22Rv1 (cell line): ENCODE measurements at regions not wholly inside any gene's neighbourhood (a gene's known extent, or its start where the extent isn't known, plus 50 kb on each side); places are given as distances from the start of the nearest gene placed in this dataset.

ENCODE experiments used
- CTCF ChIP-seq: fragments of 450-650 bp; IDR thresholded peaks from 2 replicates; pipeline ENCODE4 v1.5.1; 2017; ENCODE audit warnings: mild to moderate bottlenecking
- ZFX ChIP-seq: fragments of 450-650 bp; IDR thresholded peaks from 2 replicates; pipeline ENCODE4 v1.6.1; 2017; ENCODE audit warnings: antibody characterized with exemption, borderline replicate concordance

DNA sequence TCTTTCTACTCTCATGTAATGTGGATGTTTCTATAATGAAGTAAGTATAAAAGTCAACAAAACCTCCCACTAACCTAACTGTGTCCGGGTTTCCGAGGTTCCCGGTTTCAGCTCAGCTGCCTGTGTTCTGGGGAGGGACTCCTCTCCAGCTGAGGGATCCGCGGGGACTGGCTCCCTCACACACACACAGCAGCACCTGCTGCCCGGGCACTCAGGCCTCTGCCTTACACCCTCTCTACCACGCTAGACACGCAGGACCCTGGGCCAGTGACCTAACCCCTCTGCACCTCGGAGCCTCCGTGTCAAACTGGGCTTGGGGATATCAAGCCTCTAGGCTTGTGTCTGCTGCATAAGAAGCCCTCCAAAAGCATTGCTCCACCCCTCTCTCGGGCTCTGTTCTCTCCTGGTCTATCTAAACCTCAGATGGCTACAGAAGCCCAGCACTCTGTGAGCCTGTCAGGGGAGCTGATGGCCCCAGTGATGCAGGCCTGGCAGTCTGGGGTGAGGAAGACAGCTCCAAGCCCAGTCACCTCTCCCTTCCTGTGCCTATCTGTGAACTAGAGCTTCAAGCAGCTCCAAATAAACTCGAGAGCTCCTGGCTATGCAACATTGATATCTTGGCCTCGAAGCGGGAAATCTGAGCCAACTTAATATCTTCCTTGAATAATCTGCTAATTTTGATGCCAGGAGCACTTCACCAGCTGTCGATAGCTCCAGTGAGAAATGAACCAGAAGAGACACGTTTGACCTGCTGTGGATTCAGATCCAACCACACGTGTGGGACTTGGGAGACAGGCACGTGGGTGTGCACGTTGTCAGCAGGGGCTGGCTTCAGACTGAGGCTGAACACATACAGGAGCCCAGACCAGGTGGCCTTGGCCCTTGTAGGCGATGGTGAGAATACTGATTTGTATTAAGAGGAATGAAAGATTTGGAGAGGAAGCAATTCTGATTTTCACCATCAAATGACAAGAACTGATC lies 232.7 kb upstream of the B3GAT1 start:
- TF ChIP-seq CTCF (no peak), ZFX (no peak)
